B cell (primary cell): ENCODE measurements at regions not wholly inside any gene's neighbourhood (a gene's known extent, or its start where the extent isn't known, plus 50 kb on each side); places are given as distances from the start of the nearest gene placed in this dataset.

Experiments used
- ATAC-seq: fragments of 200-7000 bp; cut with Tn5 transposase; one replicate; pipeline ENCODE4 v1.10.0; 2021; ENCODE audit warnings: low read depth, mild to moderate bottlenecking, moderate number of reproducible peaks, moderate library complexity
- CTCF ChIA-PET: fragments of 350-600 bp; sonication (Branson Sonifier 250); formaldehyde crosslinking; loops from one replicate; lab custom pipeline; 2021; ENCODE audit warnings: antibody characterized with exemption, inconsistent platforms; lab: Charles Lee
- POLR2A ChIA-PET: fragments of 350-600 bp; sonication (Branson Sonifier 250); formaldehyde crosslinking; loops from one replicate; lab custom pipeline; 2021; ENCODE audit warnings: antibody characterized with exemption; lab: Charles Lee
- DNase-seq: peaks from one replicate; pipeline ENCODE4 v3.0.0; 2013
- H2AFZ ChIP-seq: 2 replicates; pipeline ENCODE4 v1.6.1; 2012; ENCODE audit warnings: mild to moderate bottlenecking, low read depth, low read length; ENCODE audit not compliant: insufficient read depth, poor library complexity, severe bottlenecking
- H3K27ac ChIP-seq, 2 donors: 1 replicate in 1 of 2; 2 replicates in 1 of 2; pipeline ENCODE4 v1.5.1; 2012 to 2013; ENCODE audit warnings: low read length in 2 of 2, mild to moderate bottlenecking in 2 of 2, moderate library complexity in 1 of 2
- H3K27me3 ChIP-seq, 4 experiments: fragments of 200-600 bp in 1 of 4; sonication (generic) in 1 of 4; replicated peaks in 1 of 4; 1 replicate in 2 of 4; 2 replicates in 2 of 4; pipeline versions ENCODE4 v1.6.1 to v1.7.0; 2013 to 2016; ENCODE audit warnings: low read length in 3 of 4, mild to moderate bottlenecking in 2 of 4, mixed read lengths in 1 of 4, moderate library complexity in 1 of 4; ENCODE audit not compliant: insufficient read depth in 4 of 4, control insufficient read depth in 3 of 4; ENCODE audit errors: control extremely low read depth in 1 of 4
- H3K36me3 ChIP-seq, 2 experiments: replicated peaks in 1 of 2; 1 replicate in 1 of 2; 2 replicates in 1 of 2; pipeline versions ENCODE4 v1.6.1 to v1.7.1; 2013; ENCODE audit warnings: low read length in 1 of 2; ENCODE audit not compliant: insufficient read depth in 2 of 2, control insufficient read depth in 1 of 2; ENCODE audit errors: control extremely low read depth in 1 of 2, extremely low read depth in 1 of 2
- H3K4me1 ChIP-seq, 2 donors: fragments of 200-600 bp in 1 of 2; sonication (generic) in 1 of 2; 1 replicate in 1 of 2; 2 replicates in 1 of 2; pipeline versions ENCODE4 v1.5.1 to v1.6.1; 2013 to 2017; ENCODE audit warnings: low read length in 2 of 2; ENCODE audit not compliant: control insufficient read depth in 2 of 2, insufficient read depth in 2 of 2
- H3K4me2 ChIP-seq: replicated peaks from 2 replicates; pipeline ENCODE3; 2012; ENCODE audit warnings: mild to moderate bottlenecking, low read depth, low read length; ENCODE audit not compliant: poor library complexity, severe bottlenecking
- H3K4me3 ChIP-seq, 5 experiments: fragments of 200-600 bp in 1 of 5; sonication (generic) in 1 of 5; 1 replicate in 3 of 5; 2 replicates in 2 of 5; pipeline versions ENCODE4 v1.5.1 to v1.7.0; 2011 to 2016; ENCODE audit warnings: low read length in 4 of 5, mild to moderate bottlenecking in 4 of 5, low read depth in 2 of 5, control low read depth in 1 of 5, moderate library complexity in 1 of 5; ENCODE audit not compliant: insufficient read depth in 1 of 5; ENCODE audit errors: control extremely low read depth in 1 of 5, extremely low read depth in 1 of 5
- H3K79me2 ChIP-seq: fragments of 200-600 bp; sonication (generic); one replicate; pipeline ENCODE4 v1.6.0; 2016; ENCODE audit warnings: low read length; ENCODE audit not compliant: control insufficient read depth, insufficient read depth
- H3K9ac ChIP-seq: fragments of 200-600 bp; sonication (generic); 2 replicates; pipeline ENCODE4 v1.6.1; 2017; ENCODE audit warnings: mild to moderate bottlenecking, low read length, moderate library complexity
- H3K9me3 ChIP-seq, 3 donors: one replicate each; pipeline versions ENCODE4 v1.6.1 to v1.7.1; 2013; ENCODE audit warnings: low read length in 2 of 3; ENCODE audit not compliant: control insufficient read depth in 2 of 3, insufficient read depth in 1 of 3; ENCODE audit errors: control extremely low read depth in 1 of 3
- H4K20me1 ChIP-seq: 2 replicates; pipeline ENCODE4 v1.6.0; 2012; ENCODE audit warnings: mild to moderate bottlenecking, low read length; ENCODE audit not compliant: insufficient read depth, control insufficient read depth, poor library complexity, severe bottlenecking
- H3K27ac Mint-ChIP-seq: one replicate; pipeline ENCODE4 v1.8.0; 2021; ENCODE audit warnings: mixed read lengths
- H3K27me3 Mint-ChIP-seq: one replicate; pipeline ENCODE4 v1.8.0; 2021; ENCODE audit warnings: mixed read lengths
- H3K4me1 Mint-ChIP-seq: one replicate; pipeline ENCODE4 v1.8.0; 2021; ENCODE audit warnings: mixed read lengths
- H3K4me3 Mint-ChIP-seq: one replicate; pipeline ENCODE4 v1.8.0; 2021; ENCODE audit warnings: mixed read lengths
- H3K9me3 Mint-ChIP-seq: one replicate; pipeline ENCODE4 v1.8.0; 2022; ENCODE audit warnings: mixed read lengths; ENCODE audit not compliant: insufficient read depth
- EZH2 ChIP-seq: IDR thresholded peaks from 2 replicates; pipeline ENCODE4 v1.6.1; 2012; ENCODE audit warnings: borderline replicate concordance, low read depth, mild to moderate bottlenecking, moderate library complexity, low read length; ENCODE audit not compliant: insufficient read depth, poor library complexity, severe bottlenecking
- WGBS: methylation state at CpG from one replicate; pipeline ENCODE4 v1.1.5; 2013; ENCODE audit warnings: missing lambda C conversion rate; ENCODE audit not compliant: insufficient coverage; 5-methylcytosine and 5-hydroxymethylcytosine counted together
- intact Hi-C: fragments of 100-400 bp; cut with micrococcal nuclease; formaldehyde crosslinking; loops from one replicate; pipeline ENCODE4 v1.10.0; 2022
- TF ChIP-seq, protein P1 (sequence below): fragments of 200-600 bp; IDR thresholded peaks from one replicate; pipeline ENCODE4 v1.8.0; 2022; ENCODE audit warnings: antibody characterized with exemption, mild to moderate bottlenecking

GRCh38 chr11:115965767-115966504 lies 461.7 kb upstream of the CADM1 start:
- H3K9me3 ChIP-seq = peaks cover 0 to 3% (median 0%) of the 10 kb centered on the region in 3 donors
- H4K20me1 ChIP-seq = no peaks in the 10 kb centered on the region
- intact Hi-C loops = no loop called here
- DNase-seq = no peak
- Mint-ChIP-seq H3K9me3 (no peaks in the 10 kb centered on the region), H3K4me1 (no peaks in the 10 kb centered on the region), H3K4me3 (no peak overlapping the region), H3K27ac (no peak overlapping the region), H3K27me3 (peaks cover 17% of the 10 kb centered on the region)
- no peaks in the 10 kb centered on the region for H3K36me3 ChIP-seq
- ChIA-PET CTCF (no interaction called here), POLR2A (no interaction called here)
- no peak overlapping the region for H3K4me3 ChIP-seq
- no peaks in the 10 kb centered on the region for H3K4me1 ChIP-seq
- H3K9ac ChIP-seq = no peak overlapping the region
- H3K79me2 ChIP-seq = no peaks in the 10 kb centered on the region
- no peak for TF ChIP-seq EZH2
- TF ChIP-seq, protein P1, sequence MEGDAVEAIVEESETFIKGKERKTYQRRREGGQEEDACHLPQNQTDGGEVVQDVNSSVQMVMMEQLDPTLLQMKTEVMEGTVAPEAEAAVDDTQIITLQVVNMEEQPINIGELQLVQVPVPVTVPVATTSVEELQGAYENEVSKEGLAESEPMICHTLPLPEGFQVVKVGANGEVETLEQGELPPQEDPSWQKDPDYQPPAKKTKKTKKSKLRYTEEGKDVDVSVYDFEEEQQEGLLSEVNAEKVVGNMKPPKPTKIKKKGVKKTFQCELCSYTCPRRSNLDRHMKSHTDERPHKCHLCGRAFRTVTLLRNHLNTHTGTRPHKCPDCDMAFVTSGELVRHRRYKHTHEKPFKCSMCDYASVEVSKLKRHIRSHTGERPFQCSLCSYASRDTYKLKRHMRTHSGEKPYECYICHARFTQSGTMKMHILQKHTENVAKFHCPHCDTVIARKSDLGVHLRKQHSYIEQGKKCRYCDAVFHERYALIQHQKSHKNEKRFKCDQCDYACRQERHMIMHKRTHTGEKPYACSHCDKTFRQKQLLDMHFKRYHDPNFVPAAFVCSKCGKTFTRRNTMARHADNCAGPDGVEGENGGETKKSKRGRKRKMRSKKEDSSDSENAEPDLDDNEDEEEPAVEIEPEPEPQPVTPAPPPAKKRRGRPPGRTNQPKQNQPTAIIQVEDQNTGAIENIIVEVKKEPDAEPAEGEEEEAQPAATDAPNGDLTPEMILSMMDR = no peak
- no peak for ATAC-seq
- H3K27ac ChIP-seq = no peak overlapping the region
- no peak overlapping the region for H2AFZ ChIP-seq
- H3K27me3 ChIP-seq = no peaks in the 10 kb centered on the region
- WGBS = 88% methylated on average over 12 of the region's 13 CpGs
- H3K4me2 ChIP-seq = no peak overlapping the region

GRCh38 chr11:115964091-115964490 lies 459.9 kb upstream of the CADM1 start:
- no peak overlapping the region for H3K4me2 ChIP-seq
- TF ChIP-seq, protein P1 = no peak
- no peak for TF ChIP-seq EZH2
- Mint-ChIP-seq H3K27ac (no peak overlapping the region), H3K27me3 (peaks cover 17% of the 10 kb centered on the region), H3K4me1 (no peaks in the 10 kb centered on the region), H3K4me3 (no peak overlapping the region), H3K9me3 (no peaks in the 10 kb centered on the region)
- peaks cover 0 to 4% (median 0%) of the 10 kb centered on the region in 3 donors for H3K9me3 ChIP-seq
- H3K36me3 ChIP-seq = no peaks in the 10 kb centered on the region
- intact Hi-C loops = no loop called here
- no peak overlapping the region for H3K4me3 ChIP-seq
- no peaks in the 10 kb centered on the region for H4K20me1 ChIP-seq
- H2AFZ ChIP-seq = no peak overlapping the region
- ChIA-PET CTCF (no interaction called here), POLR2A (no interaction called here)
- no peak overlapping the region for H3K9ac ChIP-seq
- H3K27me3 ChIP-seq = no peaks in the 10 kb centered on the region
- WGBS = 92% methylated on average over 2 of the region's 2 CpGs
- no peak for DNase-seq
- H3K27ac ChIP-seq = no peak overlapping the region
- no peaks in the 10 kb centered on the region for H3K79me2 ChIP-seq
- ATAC-seq = no peak
- H3K4me1 ChIP-seq = no peaks in the 10 kb centered on the region
